NCI-H2029 treated with DMSO at 0.1 percent for 48 hours (cell line): ENCODE measurements at regions not wholly inside any gene's neighbourhood (a gene's known extent, or its start where the extent isn't known, plus 50 kb on each side); places are given as distances from the start of the nearest gene placed in this dataset.

Source experiments
- DNase-seq: peaks from one replicate; lab custom pipeline; 2025; lab: John Stamatoyannopoulos, UW

DNA sequence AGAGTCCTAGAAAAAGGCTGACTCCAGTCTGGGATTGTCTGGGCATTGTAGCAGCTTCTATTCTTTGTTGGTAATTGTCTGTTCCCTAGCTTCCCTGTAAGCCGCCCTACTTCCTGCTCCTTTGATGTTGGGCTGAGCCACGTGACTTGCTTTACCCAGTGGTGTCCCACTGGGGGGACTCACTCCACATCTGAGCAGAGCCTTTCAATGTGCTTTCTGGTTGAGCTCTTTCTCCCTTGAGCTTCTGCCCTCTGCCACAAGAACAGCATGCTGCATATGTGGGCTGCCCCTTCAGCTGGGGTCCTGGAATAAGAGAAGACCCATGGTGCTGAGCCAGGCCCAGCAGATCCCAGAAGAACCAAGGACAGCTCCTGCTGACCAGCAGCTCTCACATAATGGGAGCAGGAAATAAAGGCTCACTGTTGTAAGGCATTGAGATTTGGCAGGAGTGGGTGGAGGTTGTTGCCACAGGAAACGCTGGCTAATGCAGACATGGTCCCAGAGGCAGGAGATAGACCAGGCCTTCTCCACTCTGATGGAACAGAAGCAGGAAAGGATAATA lies 276.3 kb upstream of the GJB5 start:
- no peak for DNase-seq

- no peak for DNase-seq
Measured at GRCh38 chr1:34479731-34480130, 275.1 kb upstream of the GJB5 start.

GRCh38 chr1:34488080-34488708 lies 266.7 kb upstream of the GJB5 start:
- DNase-seq = no peak

DNA sequence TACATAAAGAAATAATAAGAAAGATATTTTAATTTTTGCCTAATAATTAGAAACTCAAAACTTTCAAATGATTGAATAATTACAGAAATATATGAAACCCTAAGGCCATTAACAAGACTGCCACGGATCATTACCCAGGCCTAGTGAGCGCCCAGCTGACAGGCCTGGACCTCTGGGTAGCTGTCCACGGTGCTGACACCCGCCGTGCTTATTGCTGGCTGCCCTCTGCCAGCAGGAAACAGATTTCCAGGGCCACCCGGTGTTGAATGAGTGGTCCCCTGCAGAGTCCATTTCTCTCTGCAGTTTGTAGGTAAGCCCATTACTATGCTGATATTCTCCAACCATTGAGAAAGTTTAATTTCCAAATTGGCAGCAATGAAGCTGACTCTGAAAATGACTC lies 254.4 kb upstream of the GJB5 start:
- DNase-seq = no peak

DNA sequence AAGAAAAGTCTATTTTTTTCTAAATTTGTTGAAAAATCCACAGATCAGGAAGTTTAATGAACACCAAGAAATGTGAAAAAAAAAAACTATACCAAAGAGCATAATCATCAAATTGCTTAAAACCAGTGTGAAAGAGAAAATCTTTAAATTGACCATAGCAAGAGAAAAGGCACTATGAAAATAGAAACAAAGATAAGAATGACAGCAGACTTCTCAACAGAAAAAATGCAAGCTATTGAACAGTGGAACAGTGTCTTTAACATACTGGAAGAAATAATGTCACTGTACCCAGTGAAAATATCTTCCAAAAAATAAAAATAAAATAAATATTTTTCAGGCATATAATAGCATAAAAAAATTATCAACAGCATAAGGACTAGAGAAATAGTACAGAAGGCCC lies 243.0 kb upstream of the GJB5 start:
- no peak for DNase-seq

DNA sequence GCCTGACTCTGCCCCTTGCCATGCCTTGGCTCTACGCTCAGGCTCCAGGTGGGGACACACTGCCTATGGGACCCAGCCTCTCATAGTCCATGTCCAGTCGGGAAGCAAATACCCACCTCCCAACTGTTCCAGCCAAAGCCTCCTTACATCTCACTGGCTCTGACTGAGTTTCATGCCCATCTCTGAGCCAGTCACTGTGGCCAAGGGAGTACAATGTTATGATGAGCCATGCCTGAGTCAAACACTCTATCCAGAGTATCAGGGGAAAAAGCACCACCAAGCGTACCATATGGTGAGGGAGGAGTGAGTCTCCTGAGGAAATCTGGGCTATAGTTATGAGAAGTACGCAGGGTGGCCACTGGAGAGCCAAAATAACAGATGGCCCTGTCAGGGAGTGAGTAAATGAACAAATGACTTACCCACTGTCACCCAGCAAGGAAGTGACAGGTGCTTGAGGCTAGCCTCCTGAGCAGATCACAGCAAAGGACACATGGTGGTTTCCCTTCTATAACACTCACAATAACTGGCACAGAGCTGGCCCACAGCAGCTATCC lies 236.6 kb upstream of the GJB5 start:
- DNase-seq = no peak

GRCh38 chr1:34520111-34520510 lies 234.7 kb upstream of the GJB5 start:
- DNase-seq = no peak

- no peak for DNase-seq
Measured at GRCh38 chr1:34524783-34525182, 230.1 kb upstream of the GJB5 start.

GRCh38 chr1:34529935-34530859 lies 224.7 kb upstream of the GJB5 start:
- DNase-seq = no peak

GRCh38 chr1:34532113-34532512 lies 222.7 kb upstream of the GJB5 start:
- DNase-seq = no peak

DNA sequence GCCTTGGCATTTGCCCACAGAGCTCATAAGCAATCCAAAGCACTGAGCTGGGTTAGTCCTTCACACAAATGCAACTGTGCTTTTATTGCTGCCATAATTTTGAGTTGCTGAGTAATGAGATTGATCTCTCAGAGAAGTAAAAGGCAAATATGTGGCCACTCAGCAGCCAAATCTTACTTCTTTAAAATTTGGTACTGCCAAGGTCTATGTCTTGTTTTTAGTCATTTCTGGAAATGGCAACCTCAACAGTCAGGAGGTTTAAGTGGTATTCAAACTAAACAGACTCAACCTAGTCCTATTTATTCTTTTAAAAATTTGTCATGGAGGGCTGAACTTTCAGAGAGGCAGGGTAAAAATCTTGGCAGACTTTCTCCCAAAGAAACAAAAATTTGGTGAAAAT lies 216.4 kb upstream of the GJB5 start:
- no peak for DNase-seq

GRCh38 chr1:34547046-34547674 lies 207.7 kb upstream of the GJB5 start:
- DNase-seq = no peak

DNA sequence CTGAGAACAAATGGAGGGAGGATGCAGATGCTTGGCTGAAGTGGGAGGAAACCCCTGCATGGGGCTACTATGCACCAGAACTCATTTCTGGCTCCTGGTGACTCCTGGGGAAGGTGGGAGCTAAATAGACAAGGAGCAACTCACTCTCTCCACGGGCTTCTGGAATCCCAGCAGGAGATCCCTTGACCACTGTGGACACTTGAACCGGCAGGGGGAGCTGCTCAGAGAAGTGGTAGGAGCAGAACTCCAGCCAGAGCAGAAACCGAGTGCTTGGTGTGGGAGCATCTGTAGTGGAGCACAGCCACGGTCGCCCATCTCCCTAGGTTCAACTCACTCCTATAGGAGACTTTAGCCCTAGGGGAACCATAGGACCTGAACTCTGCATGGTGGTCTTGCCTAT lies 205.6 kb upstream of the GJB5 start:
- DNase-seq = no peak

DNA sequence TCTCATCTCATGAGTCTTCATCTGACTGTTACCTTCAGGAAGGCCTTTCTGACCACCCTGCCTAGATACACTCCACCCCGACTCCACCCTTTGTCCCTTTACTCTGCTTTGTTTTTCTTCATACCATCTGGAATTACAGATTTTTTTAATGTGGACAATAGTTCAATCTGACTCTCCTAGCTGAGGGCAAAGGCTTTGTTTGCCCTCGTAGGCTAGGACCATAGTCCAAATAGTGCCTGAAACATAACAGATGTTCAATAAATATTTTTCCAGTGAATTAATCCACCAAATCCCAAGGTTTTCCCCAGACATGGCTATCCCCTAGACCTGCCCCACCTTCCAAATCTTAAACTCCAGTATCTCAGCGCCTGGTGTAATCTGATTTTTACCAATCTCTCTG lies 176.5 kb upstream of the GJB5 start:
- DNase-seq = no peak

GRCh38 chr1:34582356-34582755 lies 172.5 kb upstream of the GJB5 start:
- DNase-seq = no peak

DNA sequence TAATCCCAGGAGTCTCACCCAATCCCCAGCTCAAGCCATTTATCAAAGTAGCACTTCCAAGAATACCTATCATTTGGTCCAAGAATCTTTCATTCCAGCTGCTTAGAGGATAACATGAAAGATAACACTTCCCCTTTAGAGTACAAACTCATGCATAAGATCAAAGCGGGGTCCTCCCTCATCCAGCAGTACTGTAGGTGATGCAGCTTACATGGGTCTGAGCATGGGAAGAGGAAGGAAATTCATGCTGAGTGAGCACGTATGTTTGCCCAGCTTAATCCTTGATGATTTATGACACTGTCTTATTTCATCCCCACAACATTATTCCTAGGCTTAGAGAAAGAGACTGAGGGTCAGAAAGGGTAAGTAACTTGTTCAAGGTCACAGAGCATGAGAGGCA lies 167.1 kb upstream of the GJB5 start:
- no peak for DNase-seq

GRCh38 chr1:34590211-34590623 lies 164.6 kb upstream of the GJB5 start:
- peak; percentile 97 for DNase-seq

DNA sequence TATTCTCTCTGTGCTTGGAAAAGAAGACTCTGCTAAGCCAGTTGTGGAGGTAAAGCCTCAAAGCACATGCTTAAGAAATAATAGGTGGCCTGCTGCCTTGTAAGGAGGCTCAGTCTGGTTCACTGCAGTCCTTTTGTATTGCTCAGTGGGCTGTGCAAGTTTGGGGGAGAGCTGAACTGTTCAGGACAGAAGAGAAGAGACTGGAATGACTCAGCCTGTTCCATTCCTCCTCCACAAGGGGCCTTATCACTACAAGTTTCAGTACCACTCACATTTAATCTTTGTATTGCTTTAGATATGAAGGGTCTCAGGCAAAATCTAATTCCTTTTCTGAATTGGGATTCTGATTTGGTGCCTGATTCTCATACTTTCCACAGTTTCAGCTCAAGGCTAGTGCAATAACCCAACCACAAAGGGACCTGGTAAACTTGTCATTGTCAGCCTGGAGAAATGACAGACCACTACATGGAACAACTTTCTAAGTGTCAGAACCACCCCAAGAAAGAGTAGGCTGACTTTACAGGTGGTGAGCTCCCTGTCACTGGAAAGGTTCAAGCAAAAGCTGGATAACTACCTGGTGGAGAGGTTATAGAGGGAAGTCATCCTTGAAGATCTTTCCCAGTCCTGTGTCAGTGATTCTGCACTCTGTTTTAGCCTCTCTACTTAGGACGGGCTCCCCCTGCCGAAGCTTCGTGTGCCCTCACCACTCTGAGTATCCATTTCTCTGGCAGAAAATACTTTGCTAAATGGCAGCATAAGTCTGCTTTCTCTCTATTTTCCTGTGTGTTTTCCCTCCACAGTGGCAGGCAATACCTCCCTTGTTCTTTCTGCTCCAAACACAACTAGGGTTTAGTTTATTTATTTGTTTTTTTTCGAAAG lies 162.9 kb upstream of the GJB5 start:
- DNase-seq = no peak

DNA sequence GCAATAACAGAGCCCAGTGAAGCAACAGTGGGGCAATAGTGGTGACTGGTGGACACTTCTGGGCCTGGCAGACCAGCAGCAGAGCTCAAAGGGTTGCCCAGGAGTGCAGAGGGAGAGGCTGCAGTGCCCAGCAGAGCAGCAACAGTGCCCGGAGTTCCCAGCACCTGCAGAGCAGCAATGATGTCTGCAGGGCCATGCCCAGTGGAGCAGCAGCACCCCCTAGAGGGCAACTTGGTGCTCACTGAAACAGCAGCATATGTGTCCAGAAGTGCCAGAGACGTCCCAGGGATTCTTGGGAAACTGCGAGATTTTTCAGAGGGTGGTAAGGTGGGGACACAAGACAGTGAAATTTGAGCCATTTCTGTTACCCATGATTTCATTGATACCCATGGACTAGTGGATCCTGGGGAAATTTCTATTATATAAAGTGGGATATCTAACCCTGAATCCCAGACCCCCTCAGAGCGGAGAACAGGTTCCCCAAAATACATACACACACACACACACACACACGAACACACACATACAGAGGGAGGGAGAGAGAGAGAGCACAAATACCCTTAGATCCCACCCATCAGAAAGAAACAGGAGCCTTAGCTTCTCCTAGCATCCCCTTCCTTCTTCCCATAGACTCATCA lies 156.9 kb upstream of the GJB5 start:
- DNase-seq = peak; percentile 70

DNA sequence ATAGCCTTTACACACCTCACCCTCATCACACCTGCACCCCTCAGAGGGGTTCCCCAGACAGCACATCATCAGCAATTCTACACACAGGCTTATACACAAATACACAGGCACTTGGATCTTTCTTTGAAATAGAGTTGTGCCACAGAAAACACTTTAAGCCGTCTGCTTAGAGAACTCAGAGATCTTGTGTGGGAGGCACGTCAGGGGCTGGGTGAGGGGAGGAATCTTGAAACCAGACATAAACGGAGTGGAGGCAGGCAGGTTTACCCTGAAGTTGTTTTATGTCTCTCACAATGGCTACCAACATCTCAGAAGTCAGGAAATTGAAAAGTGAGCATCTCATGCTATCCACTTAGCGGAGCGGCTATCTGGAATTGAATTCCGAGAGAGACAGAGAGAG lies 151.9 kb upstream of the GJB5 start:
- no peak for DNase-seq

DNA sequence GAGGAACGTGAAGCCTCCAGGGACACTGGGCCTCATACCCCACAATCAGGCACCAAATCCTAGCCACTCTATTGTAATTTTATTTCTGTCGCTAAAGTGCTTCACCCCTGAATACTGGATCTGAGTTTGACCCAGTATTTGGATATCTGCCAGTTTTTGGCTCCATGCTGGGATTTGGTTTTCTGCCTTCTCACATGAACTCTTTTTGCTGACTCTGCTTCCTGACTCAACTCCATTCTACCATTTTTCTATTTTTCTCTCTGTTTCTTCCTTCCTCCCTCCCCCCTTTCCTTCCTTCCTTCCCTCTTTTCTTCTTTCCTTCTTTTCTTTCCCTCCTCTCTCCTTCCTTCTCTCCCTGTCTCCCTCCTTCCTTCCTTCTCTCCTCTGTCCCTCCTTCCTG lies 151.3 kb upstream of the GJB5 start:
- DNase-seq = no peak
